HepG2 (cell line): ENCODE measurements at regions not wholly inside any gene's neighbourhood (a gene's known extent, or its start where the extent isn't known, plus 50 kb on each side); places are given as distances from the start of the nearest gene placed in this dataset.
"Not testable (repeated sequence)": the region's sequence is repeated elsewhere in the genome, so short reads cannot be mapped to it uniquely, and the experiment has no call there.

Experiments
- ATAC-seq: fragments of 200-7000 bp; cut with Tn5 transposase; 3 replicates; pipeline ENCODE4 v1.9.1; 2020; ENCODE audit warnings: mild to moderate bottlenecking, moderate library complexity
- BruUV-seq: library from RNA; stranded (reverse); fragments of 400-500 nt; replicated peaks from 2 replicates; lab custom pipeline; 2021; lab: Mats Ljungman, UMichigan
- CTCF ChIA-PET: fragments of 300-600 bp; formaldehyde crosslinking; extraction: SDS; loops from one replicate; lab custom pipeline; 2021; ENCODE audit warnings: low total read pairs, inconsistent platforms, low intra/inter-chr PET ratio; lab: Yijun Ruan, JAX
- POLR2A ChIA-PET: fragments of 350-600 bp; sonication (Branson Sonifier 250); formaldehyde crosslinking; loops from one replicate; lab custom pipeline; 2020; ENCODE audit warnings: antibody characterized with exemption, inconsistent platforms; lab: Yijun Ruan, JAX
- DNase-seq: peaks from one replicate; pipeline ENCODE4 v3.0.0-alpha.2; 2015; ENCODE audit warnings: low spot score
- FAIRE-seq: peaks from 3 replicates; lab custom pipeline; 2011; peaks lifted over from hg19 to GRCh38; lab: Jason Lieb, UNC
- H2AFZ ChIP-seq: one replicate; pipeline ENCODE4 v1.6.1; 2011; ENCODE audit warnings: low read length, inconsistent platforms
- H3K27ac ChIP-seq: fragments of 300-600 bp; 3 replicates; pipeline ENCODE4 v1.8.0; 2011; ENCODE audit warnings: mixed run types, mild to moderate bottlenecking, mixed read lengths, low read length, inconsistent platforms; ENCODE audit not compliant: insufficient read depth; ENCODE audit errors: extremely low read length
- H3K27me3 ChIP-seq, 2 experiments: fragments of 200-600 bp in 1 of 2; 2 replicates in 1 of 2; 3 replicates in 1 of 2; pipeline versions ENCODE4 v1.6.0 to v1.8.0; 2011; ENCODE audit warnings: low read length in 2 of 2, mild to moderate bottlenecking in 2 of 2, moderate library complexity in 2 of 2, inconsistent platforms in 1 of 2; ENCODE audit not compliant: insufficient read depth in 2 of 2, control insufficient read depth in 1 of 2
- H3K36me3 ChIP-seq, 2 experiments: fragments of 200-600 bp in 1 of 2; replicated peaks in 1 of 2; 2 replicates in 1 of 2; 3 replicates in 1 of 2; pipeline versions ENCODE4 v1.5.1 to v1.8.0; 2011; ENCODE audit warnings: low read length in 2 of 2, inconsistent platforms in 1 of 2; ENCODE audit not compliant: insufficient read depth in 2 of 2, control insufficient read depth in 1 of 2
- H3K4me1 ChIP-seq: 2 replicates; pipeline ENCODE4 v1.5.1; 2012; ENCODE audit warnings: low read length, inconsistent platforms; ENCODE audit not compliant: insufficient read depth
- H3K4me2 ChIP-seq: 2 replicates; pipeline ENCODE4 v1.6.0; 2011; ENCODE audit warnings: low read depth, low read length, inconsistent platforms
- H3K4me3 ChIP-seq, 3 experiments: fragments of 200-600 bp in 1 of 3; sonication (generic), shearing (Covaris generic) in 1 of 3; replicated peaks in 1 of 3; 2 replicates each; pipeline ENCODE4 v1.5.1; 2011 to 2016; ENCODE audit warnings: low read length in 3 of 3, inconsistent platforms in 2 of 3, low read depth in 2 of 3, mild to moderate bottlenecking in 2 of 3, control low read depth in 1 of 3, mixed read lengths in 1 of 3; ENCODE audit not compliant: insufficient read depth in 1 of 3
- H3K79me2 ChIP-seq: one replicate; pipeline ENCODE4 v1.6.1; 2011; ENCODE audit warnings: low read length, inconsistent platforms; ENCODE audit not compliant: insufficient read depth
- H3K9ac ChIP-seq: 2 replicates; pipeline ENCODE4 v1.6.0; 2011; ENCODE audit warnings: mild to moderate bottlenecking, low read depth, low read length, inconsistent platforms; ENCODE audit not compliant: insufficient read depth
- H3K9me3 ChIP-seq: 2 replicates; pipeline ENCODE4 v1.5.1; 2012; ENCODE audit warnings: mild to moderate bottlenecking, low read length
- H4K20me1 ChIP-seq: 2 replicates; pipeline ENCODE4 v1.6.0; 2011; ENCODE audit warnings: inconsistent platforms, mild to moderate bottlenecking, low read length, moderate library complexity; ENCODE audit not compliant: insufficient read depth
- CBX2 ChIP-seq, 2 experiments: fragments of 200-600 bp in 1 of 2; sonication (generic); formaldehyde crosslinking in 1 of 2; IDR thresholded peaks; 2 replicates each; pipeline versions ENCODE4 v1.7.0 to v1.8.1; 2018 to 2022; ENCODE audit warnings: low read depth in 2 of 2, low read length in 1 of 2, mild to moderate bottlenecking in 1 of 2, missing genetic modification reagents in 1 of 2
- EHMT2 ChIP-seq: fragments of 200-600 bp; sonication (generic); IDR thresholded peaks from 2 replicates; pipeline ENCODE4 v1.7.0; 2017; ENCODE audit warnings: antibody characterized with exemption, low read depth, low read length, borderline replicate concordance
- FOSL2 ChIP-seq: sonication (generic); formaldehyde crosslinking; IDR thresholded peaks from 2 replicates; pipeline ENCODE4 v1.4.0; 2020; ENCODE audit warnings: missing genetic modification reagents
- HNF4A ChIP-seq: sonication (generic); formaldehyde crosslinking; IDR thresholded peaks from 2 replicates; pipeline ENCODE4 v1.4.0; 2020; ENCODE audit warnings: missing genetic modification reagents
- KAT2B ChIP-seq: fragments of 150-350 bp; IDR thresholded peaks from 2 replicates; pipeline ENCODE4 v1.6.1; 2014; ENCODE audit warnings: low read depth, low read length, borderline replicate concordance
- NAIF1 ChIP-seq: sonication (generic); formaldehyde crosslinking; IDR thresholded peaks from 2 replicates; pipeline ENCODE4 v1.5.0; 2020; ENCODE audit warnings: mild to moderate bottlenecking, missing genetic modification reagents, borderline replicate concordance
- NONO ChIP-seq, 2 experiments: fragments of 450-650 bp in 1 of 2; sonication (generic) in 1 of 2; formaldehyde crosslinking in 1 of 2; IDR thresholded peaks in 1 of 2; conservative IDR thresholded peaks in 1 of 2; 2 replicates each; pipeline versions ENCODE4 v1.6.1 to v1.8.0; 2017 to 2022; ENCODE audit warnings: mild to moderate bottlenecking in 1 of 2, missing genetic modification reagents in 1 of 2, moderate library complexity in 1 of 2
- REL ChIP-seq: sonication (generic); formaldehyde crosslinking; conservative IDR thresholded peaks from 2 replicates; pipeline ENCODE4 v1.8.0; 2022; ENCODE audit warnings: mild to moderate bottlenecking, missing genetic modification reagents, moderate library complexity
- RNF2 ChIP-seq: fragments of 450-650 bp; conservative IDR thresholded peaks from 2 replicates; pipeline ENCODE4 v1.6.1; 2016; ENCODE audit warnings: low read depth
- SALL1 ChIP-seq: sonication (generic); formaldehyde crosslinking; IDR thresholded peaks from 2 replicates; pipeline ENCODE4 v1.8.0; 2022; ENCODE audit warnings: mild to moderate bottlenecking, missing genetic modification reagents
- SRSF9 ChIP-seq: fragments of 200-400 bp; formaldehyde crosslinking; IDR thresholded peaks from 2 replicates; pipeline ENCODE4 v1.6.1; 2018; ENCODE audit warnings: borderline replicate concordance, mild to moderate bottlenecking, low read depth, low read length; ENCODE audit not compliant: insufficient read depth, poor library complexity, severe bottlenecking
- TBP ChIP-seq: sonication (generic); formaldehyde crosslinking; IDR thresholded peaks from 2 replicates; pipeline ENCODE4 v1.5.0; 2020; ENCODE audit warnings: missing genetic modification reagents
- ZBTB1 ChIP-seq: sonication (generic); formaldehyde crosslinking; IDR thresholded peaks from 2 replicates; pipeline ENCODE4 v1.4.0; 2020; ENCODE audit warnings: missing genetic modification reagents, borderline replicate concordance
- ZBTB38 ChIP-seq: sonication (generic); formaldehyde crosslinking; IDR thresholded peaks from 2 replicates; pipeline ENCODE4 v1.5.1; 2020; ENCODE audit warnings: mild to moderate bottlenecking, missing genetic modification reagents
- ZNF101 ChIP-seq: sonication (generic); formaldehyde crosslinking; IDR thresholded peaks from 2 replicates; pipeline ENCODE4 v1.4.0; 2020; ENCODE audit warnings: mild to moderate bottlenecking, low read depth, missing genetic modification reagents, borderline replicate concordance
- ZNF788 ChIP-seq: sonication (generic); formaldehyde crosslinking; IDR thresholded peaks from 2 replicates; pipeline ENCODE4 v1.5.0; 2020; ENCODE audit warnings: mild to moderate bottlenecking, missing genetic modification reagents, borderline replicate concordance
- ZNF792 ChIP-seq: IDR thresholded peaks from 2 replicates; pipeline ENCODE4 v1.6.1; 2016
- WGBS: methylation state at CpG from one replicate; pipeline ENCODE4 v1.1.6; 2017; ENCODE audit warnings: low lambda C conversion rate; 5-methylcytosine and 5-hydroxymethylcytosine counted together
- in situ Hi-C: cut with HindIII; loops from 2 replicates; pipeline ENCODE4 v1.10.0; 2017; ENCODE audit warnings: low pct_unique_long_range_greater_than_20kb; ENCODE audit not compliant: extremely low pct_ligation_motif_present
- intact Hi-C: fragments of 100-400 bp; cut with micrococcal nuclease; formaldehyde crosslinking; loops from one replicate; pipeline ENCODE4 v1.10.0; 2022; ENCODE audit not compliant: unreplicated experiment

DNA sequence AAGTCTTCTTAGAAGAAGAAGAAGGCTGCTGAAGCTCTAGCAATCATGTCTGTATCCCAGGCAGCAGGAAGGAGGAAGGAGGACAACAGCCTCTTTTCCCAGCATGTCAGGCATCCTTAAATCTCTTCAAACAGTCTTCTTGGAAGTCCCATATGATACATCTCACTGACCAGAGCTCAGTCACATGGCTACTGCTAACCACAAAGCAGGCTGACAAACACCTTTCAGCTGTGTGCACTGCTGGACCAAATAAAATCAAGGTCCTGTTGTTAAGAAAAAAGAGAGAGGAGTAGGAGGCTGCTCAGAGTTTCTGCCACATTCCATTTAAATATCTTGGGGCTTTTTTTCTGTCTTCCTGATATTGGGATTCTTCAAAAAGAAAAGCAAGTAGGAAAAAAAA, 203.4 kb upstream of the PELI2 start:
- ATAC-seq (no peak), FAIRE-seq (no peak), DNase-seq (no peak)
- Histone ChIP-seq H3K79me2 (no peaks in the 10 kb centered on the region), H3K9ac (no peak overlapping the region), H2AFZ (no peak overlapping the region), H3K27ac (no peak overlapping the region), H3K4me3 (no peak overlapping the region), H3K4me2 (no peak overlapping the region), H3K27me3 (peaks cover 0 to 13% of the 10 kb centered on the region in 2 experiments; a peak in 2 of 5 replicates), H3K4me1 (no peaks in the 10 kb centered on the region), H3K36me3 (no peaks in the 10 kb centered on the region), H4K20me1 (no peaks in the 10 kb centered on the region), H3K9me3 (no peaks in the 10 kb centered on the region)
- in situ Hi-C loops: no loop called here
- ChIA-PET POLR2A (no interaction called here), CTCF (no interaction called here)
- BruUV-seq: no TSS peak
- TF ChIP-seq TBP (CRISPR knock-in tag) (no peak), RNF2 (no peak)
- intact Hi-C loops: no loop called here

- 0% methylated on average over 1 of the region's 1 CpG for WGBS
- H3K79me2 ChIP-seq: no peaks in the 10 kb centered on the region
Observed at GRCh38 chr14:55915456-55915855, 202.8 kb upstream of the PELI2 start.

GRCh38 chr14:55919800-55920199, 198.4 kb upstream of the PELI2 start:
- H3K9ac ChIP-seq, intact Hi-C loops, H3K9me3 ChIP-seq, POLR2A ChIA-PET, H3K4me2 ChIP-seq, H3K4me1 ChIP-seq, H3K4me3 ChIP-seq, FAIRE-seq, ATAC-seq, in situ Hi-C loops, DNase-seq, H2AFZ ChIP-seq, H3K27me3 ChIP-seq, H3K36me3 ChIP-seq, H3K27ac ChIP-seq, H3K79me2 ChIP-seq, BruUV-seq, H4K20me1 ChIP-seq, CTCF ChIA-PET: not testable (repeated sequence)
- WGBS: 73% methylated on average over 13 of the region's 13 CpGs

More at GRCh38 chr14:55915456-55915855, 202.8 kb upstream of the PELI2 start:
- BruUV-seq: no TSS peak
- Histone ChIP-seq H2AFZ (no peak overlapping the region), H4K20me1 (no peaks in the 10 kb centered on the region), H3K4me2 (no peak overlapping the region), H3K9me3 (no peaks in the 10 kb centered on the region), H3K27me3 (peaks cover 0 to 13% of the 10 kb centered on the region in 2 experiments; a peak in 2 of 5 replicates), H3K36me3 (no peaks in the 10 kb centered on the region), H3K4me3 (no peak overlapping the region), H3K9ac (no peak overlapping the region), H3K27ac (no peak overlapping the region), H3K4me1 (no peaks in the 10 kb centered on the region)
- CTCF ChIA-PET: no interaction called here
- DNase-seq (no peak), FAIRE-seq (no peak), ATAC-seq (no peak)
- intact Hi-C loops (no loop called here), in situ Hi-C loops (no loop called here)
- TF ChIP-seq FOSL2: no peak
- TF ChIP-seq ZNF101 (CRISPR knock-in tag): no peak
- no peak for TF ChIP-seq NONO (IDR thresholded peaks at IDR 0.05)
- TF ChIP-seq NONO (CRISPR knock-in tag; conservative IDR thresholded peaks at IDR 0.05): no peak
- TF ChIP-seq REL (CRISPR knock-in tag): no peak
- TF ChIP-seq NAIF1 (CRISPR knock-in tag): no peak
- no peak for TF ChIP-seq ZBTB1 (CRISPR knock-in tag)
- TF ChIP-seq EHMT2: no peak
- no peak for TF ChIP-seq SRSF9
- TF ChIP-seq HNF4A: no peak
- no peak for TF ChIP-seq KAT2B
- TF ChIP-seq ZBTB38: no peak
- no peak for TF ChIP-seq CBX2 (IDR thresholded peaks at IDR 0.05; ENCODE audit: low read depth, low read length)
- no peak for TF ChIP-seq CBX2 (CRISPR knock-in tag; IDR thresholded peaks at IDR 0.05; ENCODE audit: low read depth)
- no peak for TF ChIP-seq ZNF788 (CRISPR knock-in tag)
- no peak for TF ChIP-seq SALL1
- TF ChIP-seq ZNF792: no peak
- POLR2A ChIA-PET: no interaction called here
